GM12874 (cell line): ENCODE measurements at regions not wholly inside any gene's neighbourhood (a gene's known extent, or its start where the extent isn't known, plus 50 kb on each side); places are given as distances from the start of the nearest gene placed in this dataset.

ENCODE experiments used
- TF ChIP-seq, protein P1 (sequence below): IDR thresholded peaks from 2 replicates; pipeline ENCODE4 v1.5.1; 2011; ENCODE audit warnings: low read depth, mild to moderate bottlenecking, control low read depth, low read length, moderate library complexity; ENCODE audit not compliant: insufficient read depth

DNA sequence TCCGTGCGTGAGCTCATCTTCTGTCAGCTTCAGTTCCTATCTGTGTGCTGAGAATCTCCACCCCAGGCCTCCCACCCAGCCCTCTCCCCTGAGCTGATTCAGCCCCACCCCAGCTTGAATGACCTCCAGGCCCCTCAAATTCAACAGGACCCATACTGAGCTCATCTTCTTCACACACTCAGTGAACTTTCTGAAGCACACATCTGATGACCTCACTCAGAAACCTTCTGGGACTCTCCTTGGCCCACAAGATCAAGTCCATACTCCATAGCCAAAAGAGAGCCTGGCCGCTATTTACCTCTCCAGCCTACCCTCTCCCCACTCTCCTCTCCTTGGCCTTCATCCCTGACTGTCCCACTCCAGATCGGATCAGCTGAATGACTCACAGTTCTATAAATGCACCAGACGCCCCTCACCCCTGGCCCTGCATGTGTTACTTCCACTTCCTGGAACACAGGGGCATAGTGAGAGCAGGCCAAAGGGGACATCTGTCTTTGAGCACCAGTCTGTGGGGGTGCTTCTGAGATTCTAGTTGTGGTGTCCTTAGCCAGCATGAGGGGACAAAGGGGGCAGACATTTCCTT, 62.5 kb downstream of the PJA1 start:
- TF ChIP-seq, protein P1, sequence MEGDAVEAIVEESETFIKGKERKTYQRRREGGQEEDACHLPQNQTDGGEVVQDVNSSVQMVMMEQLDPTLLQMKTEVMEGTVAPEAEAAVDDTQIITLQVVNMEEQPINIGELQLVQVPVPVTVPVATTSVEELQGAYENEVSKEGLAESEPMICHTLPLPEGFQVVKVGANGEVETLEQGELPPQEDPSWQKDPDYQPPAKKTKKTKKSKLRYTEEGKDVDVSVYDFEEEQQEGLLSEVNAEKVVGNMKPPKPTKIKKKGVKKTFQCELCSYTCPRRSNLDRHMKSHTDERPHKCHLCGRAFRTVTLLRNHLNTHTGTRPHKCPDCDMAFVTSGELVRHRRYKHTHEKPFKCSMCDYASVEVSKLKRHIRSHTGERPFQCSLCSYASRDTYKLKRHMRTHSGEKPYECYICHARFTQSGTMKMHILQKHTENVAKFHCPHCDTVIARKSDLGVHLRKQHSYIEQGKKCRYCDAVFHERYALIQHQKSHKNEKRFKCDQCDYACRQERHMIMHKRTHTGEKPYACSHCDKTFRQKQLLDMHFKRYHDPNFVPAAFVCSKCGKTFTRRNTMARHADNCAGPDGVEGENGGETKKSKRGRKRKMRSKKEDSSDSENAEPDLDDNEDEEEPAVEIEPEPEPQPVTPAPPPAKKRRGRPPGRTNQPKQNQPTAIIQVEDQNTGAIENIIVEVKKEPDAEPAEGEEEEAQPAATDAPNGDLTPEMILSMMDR = no peak

DNA sequence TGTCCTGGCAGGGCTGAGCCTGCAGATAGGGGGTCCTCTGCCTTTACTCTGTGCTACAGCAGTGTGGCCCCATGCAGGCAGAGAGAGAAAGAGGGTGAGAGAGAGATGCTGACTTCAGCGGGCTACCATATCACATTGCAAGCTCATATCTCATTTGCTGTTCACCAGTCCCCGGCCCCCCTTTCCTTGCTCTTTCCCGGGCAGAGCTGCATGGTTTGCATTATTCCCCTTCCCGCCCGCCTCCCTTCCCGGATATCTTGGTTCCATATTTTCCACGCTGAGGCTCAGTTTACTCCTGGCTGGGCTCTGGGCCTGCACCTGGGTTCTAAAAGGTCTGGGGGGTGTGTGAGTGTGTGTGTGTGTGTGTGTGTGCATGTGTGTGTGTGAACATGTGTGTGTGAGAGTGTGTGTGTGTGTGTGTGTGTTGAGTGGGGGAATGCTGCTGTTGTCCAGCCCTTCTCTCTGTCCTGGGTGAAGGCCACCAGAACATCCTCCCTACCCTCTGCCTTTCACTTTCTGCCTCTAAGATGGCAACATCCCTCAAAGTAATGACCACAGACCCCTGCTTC, 63.5 kb downstream of the PJA1 start:
- TF ChIP-seq, protein P1 = no peak

DNA sequence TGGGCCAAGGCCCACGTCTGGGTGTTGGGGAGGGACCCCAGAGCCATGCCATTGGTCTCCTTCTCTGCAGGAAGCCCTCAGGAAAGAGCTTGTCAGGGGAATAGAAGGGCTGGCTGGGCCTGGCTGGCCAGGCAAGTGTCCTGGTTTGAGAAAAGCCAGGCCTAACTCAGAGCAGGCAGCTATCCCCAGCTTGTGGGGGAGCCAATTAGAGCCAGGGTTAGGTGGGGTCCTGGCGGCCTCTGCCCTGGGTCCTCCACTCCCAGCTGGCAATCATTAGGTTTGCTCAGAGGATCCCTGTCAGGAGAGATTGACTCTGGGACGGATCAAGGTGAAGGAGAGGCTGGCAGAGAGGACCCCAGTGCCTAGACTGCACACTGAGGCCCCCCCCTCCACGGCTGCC, 64.8 kb downstream of the PJA1 start:
- TF ChIP-seq, protein P1 = no peak

DNA sequence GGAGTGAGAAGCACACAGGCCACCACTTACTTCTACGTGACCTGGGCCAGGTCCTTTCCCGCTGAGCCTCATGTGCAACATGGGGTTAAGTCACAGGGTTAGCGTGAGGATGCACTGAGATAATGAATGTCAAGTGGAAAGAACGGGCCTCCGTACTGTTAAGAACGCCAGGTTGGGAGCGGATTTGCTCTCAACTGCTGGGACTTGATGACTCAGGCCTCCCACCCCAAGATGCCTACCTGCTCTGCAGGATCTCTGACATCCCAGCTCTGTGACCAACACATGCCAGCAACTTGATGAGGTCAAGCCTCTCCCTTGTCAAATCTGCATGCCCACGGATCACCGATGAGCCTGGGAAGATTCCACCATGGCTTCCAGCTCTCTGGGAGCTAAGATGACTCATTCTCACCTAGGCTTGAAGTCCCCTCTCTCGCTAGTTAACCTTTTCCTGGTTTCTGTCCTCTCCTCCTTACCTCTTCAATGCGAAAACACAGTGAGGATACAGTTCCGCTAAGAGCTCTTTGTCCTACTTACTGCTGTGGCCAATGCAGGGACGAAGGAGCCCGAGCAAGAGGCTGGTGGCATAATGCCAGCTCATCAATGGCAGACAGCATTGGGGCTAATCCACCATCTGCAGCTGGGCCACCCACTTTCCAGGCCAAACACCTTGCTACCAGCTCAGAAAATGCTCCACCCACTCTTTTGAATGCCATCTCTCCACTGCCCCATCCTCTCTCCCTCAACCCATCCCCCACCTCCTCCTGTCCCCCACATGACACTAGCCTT, 67.6 kb downstream of the PJA1 start:
- TF ChIP-seq, protein P1 = no peak

DNA sequence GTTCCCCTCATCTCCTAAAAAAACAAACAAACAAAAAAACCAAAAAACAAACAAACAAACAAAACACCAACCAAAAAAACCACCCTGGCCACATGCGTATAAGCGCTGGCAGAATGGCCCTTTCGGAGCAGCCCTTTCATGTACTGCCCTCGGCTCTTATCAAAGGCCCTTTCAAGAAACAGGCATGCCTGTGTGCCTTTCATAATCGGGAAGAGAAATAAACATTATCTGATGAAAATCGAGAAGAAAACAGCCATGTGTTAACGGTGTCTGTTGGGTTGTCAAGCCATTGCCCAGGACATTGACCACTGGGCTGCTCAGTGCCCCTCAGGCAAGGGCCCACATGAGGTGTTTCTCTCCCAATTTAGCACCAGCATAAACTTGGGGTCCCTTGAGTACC, 68.3 kb downstream of the PJA1 start:
- TF ChIP-seq, protein P1 = no peak

DNA sequence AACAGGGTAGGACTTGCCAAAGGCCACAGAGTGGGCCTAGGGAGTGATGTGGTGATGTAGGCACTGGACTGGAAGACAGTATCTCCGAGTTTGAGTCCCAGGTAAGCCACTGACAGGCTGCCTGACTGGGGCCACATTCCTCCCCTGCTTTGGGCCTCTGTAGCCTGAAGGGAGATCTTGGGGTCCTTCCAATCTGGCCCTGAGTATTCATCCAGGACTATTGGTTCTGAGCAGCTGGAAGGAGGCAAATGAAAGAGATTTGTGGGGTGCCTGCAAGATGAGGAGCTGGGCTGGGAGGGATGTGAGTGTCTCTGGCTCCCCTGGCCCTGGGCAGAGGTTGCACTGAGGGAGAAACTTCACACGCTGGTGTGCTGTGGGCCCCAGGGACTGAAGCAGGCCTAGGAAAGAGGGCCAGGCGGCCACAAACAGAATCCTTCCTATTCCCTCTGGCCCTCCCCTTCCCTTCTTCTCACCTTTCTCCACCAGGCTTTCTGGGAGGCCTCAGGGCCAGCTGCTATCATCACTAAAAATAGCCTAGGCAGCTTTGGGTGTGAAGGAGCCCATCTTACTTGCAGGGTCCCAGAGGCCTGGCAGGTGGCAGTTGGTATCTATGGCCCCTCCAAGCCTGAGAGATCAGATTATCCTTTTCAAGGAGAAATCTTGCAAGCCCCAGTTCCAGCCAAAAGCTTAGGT, 70.1 kb downstream of the PJA1 start:
- TF ChIP-seq, protein P1 = no peak
